ENCODE measurements at regions not wholly inside any gene's neighbourhood (a gene's known extent, or its start where the extent isn't known, plus 50 kb on each side); places are given as distances from the start of the nearest gene placed in this dataset.

DNA sequence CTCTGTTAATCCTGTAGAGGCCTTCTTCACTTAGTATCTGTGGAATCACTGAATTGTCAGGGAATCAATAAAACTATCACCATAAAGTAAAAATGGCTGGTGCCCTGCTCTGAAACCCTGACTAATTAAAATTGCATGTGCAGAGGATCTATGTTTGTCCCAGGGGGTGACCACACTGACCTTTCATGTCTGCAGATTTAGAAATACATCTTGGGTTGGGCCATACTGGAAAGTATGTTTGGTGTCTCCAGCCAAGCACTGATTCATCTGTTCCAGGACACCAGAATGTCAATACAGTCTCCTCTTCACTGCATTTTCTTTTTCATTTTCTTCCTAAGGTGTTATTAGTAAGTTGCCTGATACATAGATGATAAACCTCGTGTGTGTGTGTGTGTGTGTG, 490.9 kb upstream of the INTU start:
- TF ChIP-seq EP300 (IDR thresholded peaks at IDR 0.05): no peak
- TF ChIP-seq, protein P1, sequence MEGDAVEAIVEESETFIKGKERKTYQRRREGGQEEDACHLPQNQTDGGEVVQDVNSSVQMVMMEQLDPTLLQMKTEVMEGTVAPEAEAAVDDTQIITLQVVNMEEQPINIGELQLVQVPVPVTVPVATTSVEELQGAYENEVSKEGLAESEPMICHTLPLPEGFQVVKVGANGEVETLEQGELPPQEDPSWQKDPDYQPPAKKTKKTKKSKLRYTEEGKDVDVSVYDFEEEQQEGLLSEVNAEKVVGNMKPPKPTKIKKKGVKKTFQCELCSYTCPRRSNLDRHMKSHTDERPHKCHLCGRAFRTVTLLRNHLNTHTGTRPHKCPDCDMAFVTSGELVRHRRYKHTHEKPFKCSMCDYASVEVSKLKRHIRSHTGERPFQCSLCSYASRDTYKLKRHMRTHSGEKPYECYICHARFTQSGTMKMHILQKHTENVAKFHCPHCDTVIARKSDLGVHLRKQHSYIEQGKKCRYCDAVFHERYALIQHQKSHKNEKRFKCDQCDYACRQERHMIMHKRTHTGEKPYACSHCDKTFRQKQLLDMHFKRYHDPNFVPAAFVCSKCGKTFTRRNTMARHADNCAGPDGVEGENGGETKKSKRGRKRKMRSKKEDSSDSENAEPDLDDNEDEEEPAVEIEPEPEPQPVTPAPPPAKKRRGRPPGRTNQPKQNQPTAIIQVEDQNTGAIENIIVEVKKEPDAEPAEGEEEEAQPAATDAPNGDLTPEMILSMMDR (IDR thresholded peaks at IDR 0.05): no peak
